SU-DHL-6 (cell line): ENCODE measurements at regions not wholly inside any gene's neighbourhood (a gene's known extent, or its start where the extent isn't known, plus 50 kb on each side); places are given as distances from the start of the nearest gene placed in this dataset.

Source experiments
- H2AFZ ChIP-seq: fragments of 200-600 bp; sonication (generic); 2 replicates; pipeline ENCODE4 v1.6.1; 2014; ENCODE audit warnings: low read depth, mild to moderate bottlenecking, moderate library complexity, mixed read lengths, antibody characterized with exemption, low read length; ENCODE audit not compliant: severe bottlenecking
- H3F3A ChIP-seq: fragments of 200-600 bp; shearing (Covaris generic); 2 replicates; pipeline ENCODE4 v1.6.0; 2016; ENCODE audit warnings: antibody characterized with exemption, mild to moderate bottlenecking; ENCODE audit not compliant: insufficient read depth
- H3K27ac ChIP-seq: fragments of 200-600 bp; sonication (generic); 2 replicates; pipeline ENCODE4 v1.5.1; 2016; ENCODE audit warnings: low read depth, mild to moderate bottlenecking, low read length, moderate library complexity, mixed read lengths
- H3K27me3 ChIP-seq: fragments of 200-600 bp; sonication (generic), shearing (Covaris generic); 2 replicates; pipeline ENCODE4 v1.6.0; 2014; ENCODE audit warnings: mild to moderate bottlenecking, low read length
- H3K36me3 ChIP-seq: fragments of 200-600 bp; sonication (generic); 2 replicates; pipeline ENCODE4 v1.6.1; 2014; ENCODE audit warnings: mild to moderate bottlenecking, low read length, mixed read lengths
- H3K4me2 ChIP-seq: fragments of 300-600, 200-600 bp; shearing (Covaris generic), sonication (generic); 2 replicates; pipeline ENCODE4 v1.6.0; 2014; ENCODE audit warnings: low read length, low read depth, mild to moderate bottlenecking; ENCODE audit not compliant: poor library complexity, severe bottlenecking
- H3K4me3 ChIP-seq: fragments of 200-600 bp; sonication (generic); 2 replicates; pipeline ENCODE4 v1.5.1; 2014; ENCODE audit warnings: antibody characterized with exemption, low read length, mild to moderate bottlenecking, mixed read lengths; ENCODE audit not compliant: insufficient read depth, poor library complexity, severe bottlenecking
- H3K79me2 ChIP-seq: fragments of 200-600 bp; sonication (generic); 2 replicates; pipeline ENCODE4 v1.6.1; 2014; ENCODE audit warnings: mild to moderate bottlenecking, low read length, moderate library complexity; ENCODE audit not compliant: insufficient read depth
- H3K9ac ChIP-seq: fragments of 200-600 bp; sonication (generic); 2 replicates; pipeline ENCODE4 v1.7.0; 2014; ENCODE audit warnings: mild to moderate bottlenecking, low read length
- H3K9me2 ChIP-seq: fragments of 200-600 bp; sonication (generic); replicated peaks from 2 replicates; pipeline ENCODE4 v1.6.1; 2014; ENCODE audit warnings: low read length; ENCODE audit not compliant: insufficient read depth
- H3K9me3 ChIP-seq: fragments of 200-600 bp; sonication (generic); 2 replicates; pipeline ENCODE4 v1.6.1; 2014; ENCODE audit warnings: low read length, mixed read lengths; ENCODE audit not compliant: insufficient read depth
- H4K20me1 ChIP-seq: fragments of 200-600 bp; sonication (generic); 2 replicates; pipeline ENCODE4 v1.6.1; 2014; ENCODE audit warnings: low read depth, mild to moderate bottlenecking, antibody characterized with exemption, low read length, moderate library complexity, mixed read lengths
- EZH2phosphoT487 ChIP-seq: fragments of 200-600 bp; sonication (generic), shearing (Covaris generic); conservative IDR thresholded peaks from 2 replicates; pipeline ENCODE4 v1.6.1; 2018; ENCODE audit warnings: mild to moderate bottlenecking, antibody characterized with exemption, low read length, moderate library complexity, mixed read lengths
- TF ChIP-seq, protein P1 (sequence below): fragments of 200-600 bp; sonication (generic); IDR thresholded peaks from one replicate; pipeline ENCODE4 v1.5.1; 2017; ENCODE audit warnings: antibody characterized with exemption, mild to moderate bottlenecking, low read length, moderate library complexity; ENCODE audit not compliant: insufficient read depth, poor library complexity, severe bottlenecking

DNA sequence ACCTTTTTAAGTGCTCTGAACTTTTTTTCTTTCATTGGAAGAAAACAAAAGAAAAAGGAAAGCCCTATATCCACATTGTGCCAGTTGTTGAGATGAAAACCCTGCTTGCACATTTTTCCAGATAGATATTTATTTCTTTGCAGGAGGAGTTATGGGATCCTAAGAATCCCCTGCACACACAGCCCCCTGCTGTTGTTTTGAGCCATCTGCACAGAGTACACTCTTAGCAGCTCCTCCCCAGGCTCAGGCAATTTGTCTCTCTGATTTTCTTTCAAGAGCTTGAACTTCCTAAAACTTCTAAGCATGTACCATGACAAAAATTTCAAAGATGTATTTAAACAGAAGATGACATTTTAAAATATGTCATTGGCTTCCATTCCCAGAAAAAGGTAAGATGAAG, 436.9 kb downstream of the METTL4 start:
- no peak overlapping the region for H3K4me2 ChIP-seq
- no peaks in the 10 kb centered on the region for H3F3A ChIP-seq
- no peak overlapping the region for H2AFZ ChIP-seq
- no peak for TF ChIP-seq EZH2phosphoT487
- TF ChIP-seq, protein P1, sequence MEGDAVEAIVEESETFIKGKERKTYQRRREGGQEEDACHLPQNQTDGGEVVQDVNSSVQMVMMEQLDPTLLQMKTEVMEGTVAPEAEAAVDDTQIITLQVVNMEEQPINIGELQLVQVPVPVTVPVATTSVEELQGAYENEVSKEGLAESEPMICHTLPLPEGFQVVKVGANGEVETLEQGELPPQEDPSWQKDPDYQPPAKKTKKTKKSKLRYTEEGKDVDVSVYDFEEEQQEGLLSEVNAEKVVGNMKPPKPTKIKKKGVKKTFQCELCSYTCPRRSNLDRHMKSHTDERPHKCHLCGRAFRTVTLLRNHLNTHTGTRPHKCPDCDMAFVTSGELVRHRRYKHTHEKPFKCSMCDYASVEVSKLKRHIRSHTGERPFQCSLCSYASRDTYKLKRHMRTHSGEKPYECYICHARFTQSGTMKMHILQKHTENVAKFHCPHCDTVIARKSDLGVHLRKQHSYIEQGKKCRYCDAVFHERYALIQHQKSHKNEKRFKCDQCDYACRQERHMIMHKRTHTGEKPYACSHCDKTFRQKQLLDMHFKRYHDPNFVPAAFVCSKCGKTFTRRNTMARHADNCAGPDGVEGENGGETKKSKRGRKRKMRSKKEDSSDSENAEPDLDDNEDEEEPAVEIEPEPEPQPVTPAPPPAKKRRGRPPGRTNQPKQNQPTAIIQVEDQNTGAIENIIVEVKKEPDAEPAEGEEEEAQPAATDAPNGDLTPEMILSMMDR, result no peak
- H3K4me3 ChIP-seq, result no peak overlapping the region
- no peaks in the 10 kb centered on the region for H4K20me1 ChIP-seq
- no peaks in the 10 kb centered on the region for H3K9me2 ChIP-seq
- H3K27me3 ChIP-seq, result no peaks in the 10 kb centered on the region
- no peaks in the 10 kb centered on the region for H3K79me2 ChIP-seq
- no peak overlapping the region for H3K27ac ChIP-seq
- H3K9ac ChIP-seq, result no peak overlapping the region
- no peaks in the 10 kb centered on the region for H3K9me3 ChIP-seq
- H3K36me3 ChIP-seq, result no peaks in the 10 kb centered on the region

DNA sequence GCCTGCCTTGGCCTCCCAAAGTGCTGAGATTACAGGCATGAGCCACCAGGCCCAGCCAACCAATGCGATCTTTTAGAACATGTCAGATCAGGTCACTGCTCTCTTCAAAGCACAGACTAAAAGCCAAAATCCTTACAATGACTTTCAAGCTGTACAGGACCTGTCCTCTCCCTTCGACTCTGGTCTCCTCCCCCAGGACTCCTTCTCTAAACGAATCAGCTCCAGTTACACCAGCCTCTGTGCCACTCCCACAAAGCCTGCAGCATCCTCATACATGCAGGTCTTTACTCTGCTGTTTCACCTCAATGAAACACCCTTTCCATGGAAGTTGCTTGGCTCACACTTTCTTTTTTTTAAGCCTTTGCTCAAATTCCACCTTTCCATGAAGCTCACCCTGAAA, 436.0 kb downstream of the METTL4 start:
- Histone ChIP-seq H3F3A (no peaks in the 10 kb centered on the region), H2AFZ (no peak overlapping the region), H4K20me1 (no peaks in the 10 kb centered on the region), H3K9ac (no peak overlapping the region), H3K4me2 (no peak overlapping the region), H3K27ac (no peak overlapping the region), H3K27me3 (no peaks in the 10 kb centered on the region), H3K9me3 (no peaks in the 10 kb centered on the region), H3K36me3 (no peaks in the 10 kb centered on the region), H3K4me3 (no peak overlapping the region), H3K79me2 (no peaks in the 10 kb centered on the region), H3K9me2 (no peaks in the 10 kb centered on the region)
- TF ChIP-seq EZH2phosphoT487, result no peak
- TF ChIP-seq, protein P1, result no peak

DNA sequence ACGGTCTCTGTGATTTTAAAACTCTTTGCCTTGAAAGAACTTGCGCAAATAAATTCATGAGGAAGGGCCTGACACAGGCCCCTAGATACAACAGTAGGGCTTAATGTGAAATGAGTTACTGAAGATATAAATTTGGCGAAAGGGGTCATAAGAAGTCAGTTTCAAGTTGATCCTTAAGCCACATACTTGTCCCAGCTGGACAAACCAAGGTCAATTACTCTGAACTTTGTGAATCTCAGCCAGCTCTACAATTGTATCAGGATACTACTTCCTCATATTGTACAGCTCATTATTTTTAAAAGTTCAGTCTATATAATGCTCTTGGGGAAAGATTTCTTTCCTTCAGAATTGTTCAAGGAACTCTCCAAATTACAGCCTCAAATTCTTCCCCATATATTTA, 432.8 kb downstream of the METTL4 start:
- Histone ChIP-seq H2AFZ (no peak overlapping the region), H3K27ac (no peak overlapping the region), H3K36me3 (no peaks in the 10 kb centered on the region), H3K79me2 (no peaks in the 10 kb centered on the region), H3K4me3 (no peak overlapping the region), H3K4me2 (no peak overlapping the region), H3K9ac (no peak overlapping the region), H3K9me2 (no peaks in the 10 kb centered on the region), H4K20me1 (no peaks in the 10 kb centered on the region), H3K27me3 (no peaks in the 10 kb centered on the region), H3K9me3 (no peaks in the 10 kb centered on the region), H3F3A (no peaks in the 10 kb centered on the region)
- TF ChIP-seq EZH2phosphoT487, result no peak
- TF ChIP-seq, protein P1, result no peak
